GM12872 (cell line): ENCODE measurements at regions not wholly inside any gene's neighbourhood (a gene's known extent, or its start where the extent isn't known, plus 50 kb on each side); places are given as distances from the start of the nearest gene placed in this dataset.

Experiments used
- CTCF ChIP-seq: IDR thresholded peaks from 3 replicates; pipeline ENCODE4 v1.5.1; 2011; ENCODE audit warnings: low read depth, mild to moderate bottlenecking, low read length, moderate library complexity; ENCODE audit not compliant: insufficient read depth

GRCh38 chr2:107430596-107431266, 396.0 kb upstream of the RGPD4 start:
- TF ChIP-seq CTCF, result no peak

GRCh38 chr2:107436281-107436680, 390.4 kb upstream of the RGPD4 start:
- TF ChIP-seq CTCF, result no peak

- no peak for TF ChIP-seq CTCF
Observed at GRCh38 chr2:107437265-107437664, 389.4 kb upstream of the RGPD4 start.

GRCh38 chr2:107437807-107438206, 388.9 kb upstream of the RGPD4 start:
- no peak for TF ChIP-seq CTCF

GRCh38 chr2:107448160-107448559, 378.5 kb upstream of the RGPD4 start:
- no peak for TF ChIP-seq CTCF

- no peak for TF ChIP-seq CTCF
Observed at GRCh38 chr2:107461301-107461700, 365.4 kb upstream of the RGPD4 start.

GRCh38 chr2:107462181-107462580, 364.5 kb upstream of the RGPD4 start:
- no peak for TF ChIP-seq CTCF
